Cardiac muscle cell (in vitro differentiated cells and primary cell): ENCODE measurements at regions not wholly inside any gene's neighbourhood (a gene's known extent, or its start where the extent isn't known, plus 50 kb on each side); places are given as distances from the start of the nearest gene placed in this dataset.

Experiments used
- DNase-seq, 2 donors: peaks; one replicate each; pipeline versions ENCODE4 v3.0.0 to v3.0.0-alpha.2; 2010 to 2017; ENCODE audit warnings: low read depth in 1 of 2, low spot score in 1 of 2
- H3K27ac ChIP-seq: fragments of 200-600 bp; sonication (generic); 2 replicates; pipeline ENCODE4 v1.5.1; 2016
- H3K27me3 ChIP-seq: fragments of 200-600 bp; sonication (generic); 2 replicates; pipeline ENCODE4 v1.6.0; 2016; ENCODE audit warnings: control low read depth
- H3K36me3 ChIP-seq: fragments of 200-600 bp; sonication (generic); 2 replicates; pipeline ENCODE4 v1.5.1; 2016; ENCODE audit warnings: control low read depth
- H3K4me1 ChIP-seq: fragments of 200-600 bp; sonication (generic); 2 replicates; pipeline ENCODE4 v1.8.1; 2017; ENCODE audit warnings: low read depth, mild to moderate bottlenecking, mixed run types
- H3K4me3 ChIP-seq: fragments of 200-600 bp; sonication (generic); 2 replicates; pipeline ENCODE4 v1.5.1; 2016; ENCODE audit warnings: mild to moderate bottlenecking
- H3K9me3 ChIP-seq: fragments of 200-600 bp; sonication (generic); 2 replicates; pipeline ENCODE4 v1.5.1; 2017; ENCODE audit warnings: low read depth, mild to moderate bottlenecking, control low read depth
- CTCF ChIP-seq: IDR thresholded peaks from 2 replicates; pipeline ENCODE4 v1.5.1; 2012; ENCODE audit warnings: low read depth, mild to moderate bottlenecking, low read length

DNA sequence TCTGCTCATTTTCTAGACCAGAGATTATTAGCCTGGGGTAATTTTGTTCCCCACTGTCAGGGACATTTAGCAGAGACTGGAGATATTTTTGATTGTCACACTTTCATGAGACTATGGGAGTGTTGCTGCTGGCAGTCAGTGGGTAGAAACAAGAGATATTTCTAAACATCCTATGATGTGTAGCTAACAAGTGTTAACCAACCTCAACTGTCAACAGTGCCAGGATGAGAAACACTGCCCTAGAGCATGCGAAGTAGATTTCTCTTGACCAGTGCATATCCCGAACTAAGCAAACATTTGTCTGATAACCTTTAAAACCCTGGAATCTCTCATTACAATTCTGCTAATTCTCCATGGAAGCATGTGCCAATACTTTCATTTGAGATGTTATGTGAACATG, 607.4 kb upstream of the TMPRSS15 start:
- H3K4me1 ChIP-seq = no peaks in the 10 kb centered on the region
- H3K27me3 ChIP-seq = no peaks in the 10 kb centered on the region
- no peak for TF ChIP-seq CTCF
- no peaks in the 10 kb centered on the region for H3K9me3 ChIP-seq
- peak in 1 of 2 donors; percentile 3 for DNase-seq
- no peak overlapping the region for H3K4me3 ChIP-seq
- H3K27ac ChIP-seq = no peak overlapping the region
- H3K36me3 ChIP-seq = no peaks in the 10 kb centered on the region

DNA sequence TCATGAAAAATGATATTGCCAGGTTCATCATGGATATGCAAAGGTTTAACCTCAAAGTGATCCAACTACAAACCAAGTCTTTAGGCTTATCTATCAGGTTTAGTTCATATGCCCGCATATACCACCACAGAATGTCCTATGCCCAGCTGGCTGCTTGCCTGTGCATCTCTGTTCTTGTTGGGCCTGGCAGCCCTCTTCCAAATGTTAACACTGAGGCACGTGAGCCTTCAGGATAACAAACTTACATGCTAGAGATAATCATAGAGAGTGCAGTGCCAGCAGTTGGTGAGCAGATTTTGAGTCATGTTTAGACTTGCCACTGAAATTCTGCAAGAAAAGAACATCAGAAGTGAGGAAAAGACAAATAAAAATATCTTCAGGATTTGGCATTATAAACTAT, 607.9 kb upstream of the TMPRSS15 start:
- no peaks in the 10 kb centered on the region for H3K9me3 ChIP-seq
- H3K4me3 ChIP-seq = no peak overlapping the region
- H3K27me3 ChIP-seq = no peaks in the 10 kb centered on the region
- no peaks in the 10 kb centered on the region for H3K4me1 ChIP-seq
- H3K27ac ChIP-seq = no peak overlapping the region
- DNase-seq = no peak
- no peak for TF ChIP-seq CTCF
- no peaks in the 10 kb centered on the region for H3K36me3 ChIP-seq

- H3K9me3 ChIP-seq = no peaks in the 10 kb centered on the region
- no peak overlapping the region for H3K27ac ChIP-seq
- DNase-seq = no peak
- no peaks in the 10 kb centered on the region for H3K4me1 ChIP-seq
- no peaks in the 10 kb centered on the region for H3K27me3 ChIP-seq
- H3K4me3 ChIP-seq = no peak overlapping the region
- no peaks in the 10 kb centered on the region for H3K36me3 ChIP-seq
- TF ChIP-seq CTCF = no peak
Measured at GRCh38 chr21:19013916-19014315, 610.3 kb upstream of the TMPRSS15 start.

- Histone ChIP-seq H3K27me3 (no peaks in the 10 kb centered on the region), H3K4me1 (no peaks in the 10 kb centered on the region), H3K4me3 (no peak overlapping the region), H3K9me3 (no peaks in the 10 kb centered on the region), H3K36me3 (no peaks in the 10 kb centered on the region), H3K27ac (no peak overlapping the region)
- TF ChIP-seq CTCF = no peak
- DNase-seq = no peak
Measured at GRCh38 chr21:19018529-19018928, 614.9 kb upstream of the TMPRSS15 start.

DNA sequence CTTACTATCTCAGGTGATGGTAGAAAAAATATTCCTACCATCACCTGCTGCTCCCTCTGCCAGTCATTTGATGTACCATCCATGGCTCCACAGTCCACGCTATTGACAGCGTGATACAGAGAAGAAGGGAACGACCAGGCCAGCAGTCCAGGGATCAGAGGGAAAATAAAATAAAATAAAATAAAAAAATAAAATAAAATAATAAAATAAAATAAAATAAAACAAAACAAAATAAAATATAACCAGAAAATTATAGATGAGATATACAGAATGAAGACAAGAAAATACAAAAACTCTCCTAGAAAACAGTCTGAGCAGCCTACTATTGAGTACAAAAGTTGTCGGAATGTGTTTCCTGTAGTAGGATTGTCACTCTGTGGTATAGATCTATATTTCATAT, 619.4 kb upstream of the TMPRSS15 start:
- no peaks in the 10 kb centered on the region for H3K36me3 ChIP-seq
- no peak overlapping the region for H3K27ac ChIP-seq
- DNase-seq = no peak
- H3K27me3 ChIP-seq = no peaks in the 10 kb centered on the region
- H3K4me3 ChIP-seq = no peak overlapping the region
- TF ChIP-seq CTCF = no peak
- H3K4me1 ChIP-seq = no peaks in the 10 kb centered on the region
- H3K9me3 ChIP-seq = no peaks in the 10 kb centered on the region

- H3K9me3 ChIP-seq = no peaks in the 10 kb centered on the region
- DNase-seq = no peak
- H3K27ac ChIP-seq = no peak overlapping the region
- H3K4me3 ChIP-seq = no peak overlapping the region
- no peaks in the 10 kb centered on the region for H3K27me3 ChIP-seq
- TF ChIP-seq CTCF = no peak
- H3K36me3 ChIP-seq = no peaks in the 10 kb centered on the region
- H3K4me1 ChIP-seq = no peaks in the 10 kb centered on the region
Measured at GRCh38 chr21:19026911-19027310, 623.3 kb upstream of the TMPRSS15 start.
